Cardiac muscle cell (in vitro differentiated cells and primary cell): ENCODE measurements at regions not wholly inside any gene's neighbourhood (a gene's known extent, or its start where the extent isn't known, plus 50 kb on each side); places are given as distances from the start of the nearest gene placed in this dataset.

Experiments
- DNase-seq, 2 donors: peaks; one replicate each; pipeline versions ENCODE4 v3.0.0 to v3.0.0-alpha.2; 2010 to 2017; ENCODE audit warnings: low read depth in 1 of 2, low spot score in 1 of 2
- H3K27ac ChIP-seq: fragments of 200-600 bp; sonication (generic); 2 replicates; pipeline ENCODE4 v1.5.1; 2016
- H3K27me3 ChIP-seq: fragments of 200-600 bp; sonication (generic); 2 replicates; pipeline ENCODE4 v1.6.0; 2016; ENCODE audit warnings: control low read depth
- H3K36me3 ChIP-seq: fragments of 200-600 bp; sonication (generic); 2 replicates; pipeline ENCODE4 v1.5.1; 2016; ENCODE audit warnings: control low read depth
- H3K4me1 ChIP-seq: fragments of 200-600 bp; sonication (generic); 2 replicates; pipeline ENCODE4 v1.8.1; 2017; ENCODE audit warnings: low read depth, mild to moderate bottlenecking, mixed run types
- H3K4me3 ChIP-seq: fragments of 200-600 bp; sonication (generic); 2 replicates; pipeline ENCODE4 v1.5.1; 2016; ENCODE audit warnings: mild to moderate bottlenecking
- H3K9me3 ChIP-seq: fragments of 200-600 bp; sonication (generic); 2 replicates; pipeline ENCODE4 v1.5.1; 2017; ENCODE audit warnings: low read depth, mild to moderate bottlenecking, control low read depth
- CTCF ChIP-seq: IDR thresholded peaks from 2 replicates; pipeline ENCODE4 v1.5.1; 2012; ENCODE audit warnings: low read depth, mild to moderate bottlenecking, low read length

- Histone ChIP-seq H3K4me1 (no peaks in the 10 kb centered on the region), H3K36me3 (no peaks in the 10 kb centered on the region), H3K4me3 (no peak overlapping the region), H3K27me3 (peaks cover 39% of the 10 kb centered on the region), H3K27ac (no peak overlapping the region), H3K9me3 (no peaks in the 10 kb centered on the region)
- TF ChIP-seq CTCF: no peak
- DNase-seq: no peak
Measured at GRCh38 chr11:92784331-92784730, 185.1 kb upstream of the MTNR1B start.

- no peak for DNase-seq
- H3K4me1 ChIP-seq: no peaks in the 10 kb centered on the region
- no peak overlapping the region for H3K27ac ChIP-seq
- no peaks in the 10 kb centered on the region for H3K36me3 ChIP-seq
- H3K4me3 ChIP-seq: no peak overlapping the region
- no peaks in the 10 kb centered on the region for H3K9me3 ChIP-seq
- no peak for TF ChIP-seq CTCF
- peaks cover 26% of the 10 kb centered on the region for H3K27me3 ChIP-seq
Measured at GRCh38 chr11:92787638-92788037, 181.8 kb upstream of the MTNR1B start.

- H3K4me1 ChIP-seq: no peaks in the 10 kb centered on the region
- H3K36me3 ChIP-seq: no peaks in the 10 kb centered on the region
- peaks cover 13% of the 10 kb centered on the region for H3K27me3 ChIP-seq
- DNase-seq: no peak
- no peaks in the 10 kb centered on the region for H3K9me3 ChIP-seq
- TF ChIP-seq CTCF: no peak
- H3K27ac ChIP-seq: no peak overlapping the region
- no peak overlapping the region for H3K4me3 ChIP-seq
Measured at GRCh38 chr11:92789761-92790160, 179.7 kb upstream of the MTNR1B start.

GRCh38 chr11:92790366-92790765 is 179.1 kb upstream of the MTNR1B start:
- Histone ChIP-seq H3K36me3 (no peaks in the 10 kb centered on the region), H3K9me3 (no peaks in the 10 kb centered on the region), H3K27me3 (peaks cover 11% of the 10 kb centered on the region), H3K4me3 (no peak overlapping the region), H3K27ac (no peak overlapping the region), H3K4me1 (no peaks in the 10 kb centered on the region)
- no peak for DNase-seq
- TF ChIP-seq CTCF: no peak

GRCh38 chr11:92790926-92791616 is 178.4 kb upstream of the MTNR1B start:
- no peak for TF ChIP-seq CTCF
- Histone ChIP-seq H3K9me3 (no peaks in the 10 kb centered on the region), H3K27me3 (peaks cover 11% of the 10 kb centered on the region), H3K36me3 (no peaks in the 10 kb centered on the region), H3K27ac (no peak overlapping the region), H3K4me3 (no peak overlapping the region), H3K4me1 (no peaks in the 10 kb centered on the region)
- no peak for DNase-seq
